GM10266 (cell line): ENCODE measurements at regions not wholly inside any gene's neighbourhood (a gene's known extent, or its start where the extent isn't known, plus 50 kb on each side); places are given as distances from the start of the nearest gene placed in this dataset.

ENCODE experiments used
- DNase-seq: peaks from one replicate; pipeline ENCODE4 v3.0.0; 2012; ENCODE audit errors: extremely low spot score
- CTCF ChIP-seq: IDR thresholded peaks from 2 replicates; pipeline ENCODE4 v1.5.1; 2012; ENCODE audit warnings: mild to moderate bottlenecking, low read depth; ENCODE audit not compliant: control insufficient read depth, insufficient read depth; ENCODE audit errors: missing control alignments

- no peak for TF ChIP-seq CTCF
- no peak for DNase-seq
Measured at GRCh38 chr7:47040795-47041347, 541.0 kb downstream of the TNS3 start.

- DNase-seq, result no peak
- no peak for TF ChIP-seq CTCF
Measured at GRCh38 chr7:47039904-47040303, 542.0 kb downstream of the TNS3 start.

- no peak for DNase-seq
- no peak for TF ChIP-seq CTCF
Measured at GRCh38 chr7:47039089-47039648, 542.7 kb downstream of the TNS3 start.

- no peak for DNase-seq
- no peak for TF ChIP-seq CTCF
Measured at GRCh38 chr7:47038621-47039020, 543.3 kb downstream of the TNS3 start.

GRCh38 chr7:47037607-47038006 is 544.3 kb downstream of the TNS3 start:
- no peak for TF ChIP-seq CTCF
- DNase-seq, result no peak

GRCh38 chr7:47036909-47037308 is 545.0 kb downstream of the TNS3 start:
- no peak for TF ChIP-seq CTCF
- DNase-seq, result no peak

GRCh38 chr7:47035522-47035921 is 546.4 kb downstream of the TNS3 start:
- DNase-seq, result no peak
- TF ChIP-seq CTCF, result no peak
